HEK293 (cell line): ENCODE measurements at regions not wholly inside any gene's neighbourhood (a gene's known extent, or its start where the extent isn't known, plus 50 kb on each side); places are given as distances from the start of the nearest gene placed in this dataset.

Experiments used
- CTCF ChIA-PET: fragments of 350-600 bp; formaldehyde crosslinking; extraction: SDS; loops from one replicate; lab custom pipeline; 2021; ENCODE audit warnings: antibody characterized with exemption; lab: Yijun Ruan, JAX
- POLR2A ChIA-PET: fragments of 300-600 bp; formaldehyde crosslinking; extraction: SDS; loops from one replicate; lab custom pipeline; 2020; ENCODE audit warnings: antibody characterized with exemption, inconsistent platforms; lab: Yijun Ruan, JAX
- H3K27ac ChIP-seq: fragments of 200-500 bp; sonication (Bioruptor generic); 2 replicates; pipeline ENCODE4 v1.5.1; 2014; ENCODE audit warnings: low read depth, low read length, control low read depth, inconsistent platforms; ENCODE audit errors: extremely low read depth
- H3K36me3 ChIP-seq, 2 experiments: fragments of 200-500 bp in 1 of 2; sonication (Bioruptor generic) in 1 of 2; 1 replicate in 1 of 2; 2 replicates in 1 of 2; pipeline ENCODE4 v1.5.1; 2014 to 2017; ENCODE audit warnings: inconsistent platforms in 2 of 2, low read length in 2 of 2; ENCODE audit not compliant: control insufficient read depth in 2 of 2, insufficient read depth in 1 of 2
- H3K4me1 ChIP-seq: fragments of 200-500 bp; sonication (Bioruptor generic); 2 replicates; pipeline ENCODE4 v1.5.1; 2014; ENCODE audit warnings: mild to moderate bottlenecking, low read length, inconsistent platforms; ENCODE audit not compliant: control insufficient read depth, insufficient read depth
- H3K4me3 ChIP-seq: 2 replicates; pipeline ENCODE4 v1.5.1; 2011; ENCODE audit warnings: low read depth, mild to moderate bottlenecking, control low read depth, low read length, moderate library complexity
- H3K9me3 ChIP-seq: fragments of 200-500 bp; sonication (Bioruptor generic); 2 replicates; pipeline ENCODE4 v1.5.1; 2014; ENCODE audit warnings: low read depth, low read length, inconsistent platforms; ENCODE audit not compliant: control insufficient read depth, insufficient read depth
- HOXC10 ChIP-seq: sonication (generic); formaldehyde crosslinking; IDR thresholded peaks from 2 replicates; pipeline ENCODE4 v1.8.1; 2023; ENCODE audit warnings: mild to moderate bottlenecking, missing genetic modification reagents
- KLF17 ChIP-seq: fragments of 450-650 bp; formaldehyde crosslinking; IDR thresholded peaks from 2 replicates; pipeline ENCODE4 v1.5.1; 2016; ENCODE audit warnings: missing biosample characterization, missing genetic modification characterization
- PATZ1 ChIP-seq: fragments of 450-650 bp; formaldehyde crosslinking; IDR thresholded peaks from 2 replicates; pipeline ENCODE4 v1.5.1; 2016; ENCODE audit warnings: missing biosample characterization, missing genetic modification characterization
- PRDM2 ChIP-seq: fragments of 450-650 bp; formaldehyde crosslinking; IDR thresholded peaks from 2 replicates; pipeline ENCODE4 v1.5.1; 2016; ENCODE audit warnings: missing biosample characterization, missing genetic modification characterization, borderline replicate concordance
- SP7 ChIP-seq: fragments of 450-650 bp; formaldehyde crosslinking; IDR thresholded peaks from 2 replicates; pipeline ENCODE4 v1.5.1; 2016; ENCODE audit warnings: missing biosample characterization, missing genetic modification characterization
- ZEB2 ChIP-seq: fragments of 450-650 bp; formaldehyde crosslinking; IDR thresholded peaks from 2 replicates; pipeline ENCODE4 v1.5.1; 2016; ENCODE audit warnings: missing biosample characterization, missing genetic modification characterization
- ZFP69B ChIP-seq: fragments of 450-650 bp; formaldehyde crosslinking; IDR thresholded peaks from 2 replicates; pipeline ENCODE4 v1.5.1; 2016; ENCODE audit warnings: missing biosample characterization, missing genetic modification characterization
- ZNF140 ChIP-seq: fragments of 450-650 bp; formaldehyde crosslinking; IDR thresholded peaks from 2 replicates; pipeline ENCODE4 v1.5.1; 2016; ENCODE audit warnings: missing biosample characterization, missing genetic modification characterization
- ZNF157 ChIP-seq: fragments of 450-650 bp; formaldehyde crosslinking; IDR thresholded peaks from 2 replicates; pipeline ENCODE4 v1.5.1; 2016; ENCODE audit warnings: missing biosample characterization, missing genetic modification characterization
- ZNF292 ChIP-seq: fragments of 450-650 bp; formaldehyde crosslinking; IDR thresholded peaks from 2 replicates; pipeline ENCODE4 v1.5.1; 2016; ENCODE audit warnings: low read depth, missing biosample characterization, missing genetic modification characterization, borderline replicate concordance
- ZNF37A ChIP-seq: fragments of 450-650 bp; IDR thresholded peaks from 2 replicates; pipeline ENCODE4 v1.5.1; 2018; ENCODE audit warnings: missing biosample characterization, missing genetic modification characterization
- ZNF449 ChIP-seq: fragments of 450-650 bp; formaldehyde crosslinking; IDR thresholded peaks from 2 replicates; pipeline ENCODE4 v1.5.1; 2017; ENCODE audit warnings: missing biosample characterization, mild to moderate bottlenecking, missing genetic modification characterization, moderate library complexity
- ZNF48 ChIP-seq: fragments of 450-650 bp; formaldehyde crosslinking; IDR thresholded peaks from 2 replicates; pipeline ENCODE4 v1.5.1; 2016; ENCODE audit warnings: missing biosample characterization, missing genetic modification characterization
- ZNF510 ChIP-seq: fragments of 450-650 bp; formaldehyde crosslinking; IDR thresholded peaks from 2 replicates; pipeline ENCODE4 v1.5.1; 2018; ENCODE audit warnings: mild to moderate bottlenecking, missing genetic modification characterization, missing biosample characterization; ENCODE audit not compliant: insufficient replicate concordance
- ZNF558 ChIP-seq: fragments of 450-650 bp; formaldehyde crosslinking; IDR thresholded peaks from 2 replicates; pipeline ENCODE4 v1.5.1; 2016; ENCODE audit warnings: missing biosample characterization, missing genetic modification characterization
- ZNF600 ChIP-seq: fragments of 450-650 bp; formaldehyde crosslinking; IDR thresholded peaks from 2 replicates; pipeline ENCODE4 v1.5.1; 2016; ENCODE audit warnings: missing biosample characterization, missing genetic modification characterization
- ZNF624 ChIP-seq: fragments of 450-650 bp; formaldehyde crosslinking; IDR thresholded peaks from 2 replicates; pipeline ENCODE4 v1.5.1; 2017; ENCODE audit warnings: missing biosample characterization, missing genetic modification characterization
- ZNF704 ChIP-seq: fragments of 450-650 bp; formaldehyde crosslinking; IDR thresholded peaks from 2 replicates; pipeline ENCODE4 v1.5.1; 2016; ENCODE audit warnings: missing biosample characterization, missing genetic modification characterization
- ZNF785 ChIP-seq: fragments of 450-650 bp; formaldehyde crosslinking; IDR thresholded peaks from 2 replicates; pipeline ENCODE4 v1.5.1; 2016; ENCODE audit warnings: missing biosample characterization, missing genetic modification characterization
- ZXDB ChIP-seq: fragments of 450-650 bp; formaldehyde crosslinking; IDR thresholded peaks from 2 replicates; pipeline ENCODE4 v1.5.1; 2016; ENCODE audit warnings: missing biosample characterization, missing genetic modification characterization
- TF ChIP-seq, protein P1 (sequence below): fragments of 450-650 bp; formaldehyde crosslinking; IDR thresholded peaks from 2 replicates; pipeline ENCODE4 v1.5.1; 2016; ENCODE audit warnings: missing biosample characterization, missing genetic modification characterization

DNA sequence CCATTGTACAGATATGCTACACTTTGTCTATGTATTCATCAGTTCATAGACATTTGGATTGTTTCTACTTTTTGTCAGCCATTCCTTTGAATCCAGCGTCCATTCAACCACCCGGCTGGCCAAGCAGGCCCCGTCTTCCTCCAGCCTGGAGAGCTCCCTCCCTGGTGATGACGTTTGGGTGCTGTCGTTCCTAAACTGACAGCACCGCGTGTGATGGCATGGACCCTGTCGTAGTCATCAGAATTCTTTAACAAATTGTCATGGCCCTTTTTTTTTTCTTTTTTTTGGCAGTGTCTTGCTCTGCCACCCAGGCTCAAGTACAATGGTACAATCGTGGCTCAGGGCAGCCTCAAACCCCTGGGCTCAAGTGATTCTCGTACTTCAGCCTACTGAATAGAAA, 138.6 kb upstream of the ERRFI1 start:
- no peaks in the 10 kb centered on the region for H3K9me3 ChIP-seq
- no peaks in the 10 kb centered on the region for H3K36me3 ChIP-seq
- POLR2A ChIA-PET, result no interaction called here
- H3K27ac ChIP-seq, result no peak overlapping the region
- H3K4me3 ChIP-seq, result no peak overlapping the region
- TF ChIP-seq PRDM2 (tag by site-specific recombination) (no peak), ZXDB (tag by site-specific recombination) (no peak), ZNF157 (no peak), SP7 (no peak), ZNF785 (tag by site-specific recombination) (no peak)
- CTCF ChIA-PET, result interaction anchor here (0.7 to 1.4 kb wide), 4 partner anchors 26 to 593 kb away, joined by 3 to 10 read pairs (median 4); no protein-coding TSS in a partner anchor
- H3K4me1 ChIP-seq, result no peaks in the 10 kb centered on the region

DNA sequence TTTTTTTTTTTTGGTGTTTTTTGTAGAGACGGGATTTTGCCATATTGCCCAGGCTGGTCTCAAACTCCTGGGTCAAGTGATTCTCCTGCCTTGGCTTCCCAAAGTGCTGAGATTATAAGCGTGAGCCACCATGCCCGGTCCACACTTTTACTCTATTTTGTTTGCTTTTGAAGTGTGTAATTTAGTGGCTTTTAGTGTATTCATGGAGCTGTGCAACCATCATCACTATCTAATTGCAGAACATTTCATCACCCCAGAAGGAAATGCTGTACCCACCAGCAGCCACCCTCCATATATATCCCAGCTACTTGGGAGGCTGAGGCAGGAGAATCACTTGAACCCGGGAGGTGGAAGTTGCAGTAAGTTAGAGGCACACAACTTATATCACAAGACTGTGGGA, 136.9 kb upstream of the ERRFI1 start:
- H3K36me3 ChIP-seq, result no peaks in the 10 kb centered on the region
- CTCF ChIA-PET, result interaction anchor here (0.6 kb wide), 1 partner anchor 520 kb away, joined by 3 read pairs; no protein-coding TSS in a partner anchor
- H3K4me1 ChIP-seq, result no peaks in the 10 kb centered on the region
- H3K9me3 ChIP-seq, result no peaks in the 10 kb centered on the region
- no peak overlapping the region for H3K4me3 ChIP-seq
- POLR2A ChIA-PET, result no interaction called here
- TF ChIP-seq ZEB2 (no peak), ZNF140 (tag by site-specific recombination) (no peak), HOXC10 (CRISPR knock-in tag) (no peak), ZNF449 (tag by site-specific recombination) (no peak), PATZ1 (tag by site-specific recombination) (no peak), ZNF600 (tag by site-specific recombination) (no peak)
- TF ChIP-seq, protein P1, sequence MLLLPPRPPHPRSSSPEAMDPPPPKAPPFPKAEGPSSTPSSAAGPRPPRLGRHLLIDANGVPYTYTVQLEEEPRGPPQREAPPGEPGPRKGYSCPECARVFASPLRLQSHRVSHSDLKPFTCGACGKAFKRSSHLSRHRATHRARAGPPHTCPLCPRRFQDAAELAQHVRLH, result no peak
- H3K27ac ChIP-seq, result no peak overlapping the region

DNA sequence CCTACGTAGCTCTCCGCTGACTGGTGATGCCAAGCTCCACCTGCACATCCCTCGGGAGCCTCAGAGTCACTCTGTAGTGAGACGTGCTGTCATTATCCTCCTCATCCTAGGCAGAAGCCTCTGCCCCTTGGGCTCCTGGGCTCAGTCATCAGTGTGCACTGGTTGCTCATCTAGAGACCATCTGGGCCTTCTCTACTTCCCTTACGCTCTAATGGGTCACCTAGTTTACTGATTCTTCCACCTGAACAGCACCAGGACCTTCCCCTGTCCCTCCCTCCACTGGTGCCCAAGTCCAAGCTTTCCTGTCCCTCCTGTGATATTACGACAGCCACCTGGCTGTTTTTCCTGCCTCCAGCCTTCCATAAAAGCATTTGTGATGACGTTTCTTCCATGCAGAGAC, 136.1 kb upstream of the ERRFI1 start:
- Histone ChIP-seq H3K9me3 (no peaks in the 10 kb centered on the region), H3K27ac (no peak overlapping the region), H3K4me1 (no peaks in the 10 kb centered on the region), H3K4me3 (no peak overlapping the region), H3K36me3 (no peaks in the 10 kb centered on the region)
- CTCF ChIA-PET, result interaction anchor here (0.6 kb wide), 2 partner anchors 494 to 519 kb away, joined by 3 read pairs; no protein-coding TSS in a partner anchor
- POLR2A ChIA-PET, result interaction anchor here (0.5 kb wide), 1 partner anchor 186 kb away, joined by 4 read pairs; no protein-coding TSS in a partner anchor
- TF ChIP-seq ZNF48 (tag by site-specific recombination) (no peak), ZFP69B (tag by site-specific recombination) (no peak), ZNF37A (tag by site-specific recombination) (no peak), ZNF292 (tag by site-specific recombination) (no peak), ZNF624 (tag by site-specific recombination) (no peak), ZNF704 (no peak), KLF17 (tag by site-specific recombination) (no peak), ZNF510 (tag by site-specific recombination) (no peak), ZNF558 (no peak)
